ENCODE measurements at regions not wholly inside any gene's neighbourhood (a gene's known extent, or its start where the extent isn't known, plus 50 kb on each side); places are given as distances from the start of the nearest gene placed in this dataset.

- in situ Hi-C loops (cut with MboI) = no loop called here
- POLR2A ChIA-PET = no interaction called here
- whole genome bisulfite sequencing (ENCODE audit: insufficient coverage, insufficient replicate concordance, low lambda C conversion rate, missing lambda C conversion rate) = 33% methylated on average over 1 of the region's 1 CpG
- RAD21 ChIA-PET (ENCODE audit: unreplicated experiment) = no interaction called here
- H2AFZ ChIP-seq (ENCODE audit: control insufficient read depth, low read depth, low read length) = no peak overlapping the region
- FAIRE-seq = no peak
- H3K36me3 ChIP-seq (ENCODE audit: control insufficient read depth in 2 of 2, insufficient read depth in 2 of 2, low read length in 1 of 2) = no peaks in the 10 kb centered on the region
- H3K9me3 ChIP-seq (replicated peaks; ENCODE audit: control insufficient read depth, insufficient read depth, low read length) = no peaks in the 10 kb centered on the region
- no peak overlapping the region for H3K27ac ChIP-seq (ENCODE audit: control insufficient read depth, insufficient read depth)
- no peak for DNase-seq (ENCODE audit: low read depth, low spot score)
- no peak for ATAC-seq
- no peak overlapping the region for H3K4me2 ChIP-seq (ENCODE audit: control insufficient read depth, insufficient read depth)
- CTCF ChIA-PET = no interaction called here
- no peaks in the 10 kb centered on the region for H3K27me3 ChIP-seq (replicated peaks in 1 of 2; ENCODE audit: control insufficient read depth in 2 of 2, insufficient read depth in 2 of 2, low read length in 1 of 2)
- intact Hi-C loops (cut with micrococcal nuclease; ENCODE audit: unreplicated experiment) = no loop called here
- no peaks in the 10 kb centered on the region for H3K4me1 ChIP-seq (ENCODE audit: control insufficient read depth, insufficient read depth, low read length)
- H3K9ac ChIP-seq (ENCODE audit: control insufficient read depth, insufficient read depth, low read length) = no peak overlapping the region
- no peaks in the 10 kb centered on the region for H3K79me2 ChIP-seq (ENCODE audit: control insufficient read depth, insufficient read depth, low read length)
- SMC1A ChIA-PET (ENCODE audit: uncharacterized antibody, unreplicated experiment) = no interaction called here
- no peak overlapping the region for H3K4me3 ChIP-seq
- H4K20me1 ChIP-seq (ENCODE audit: control insufficient read depth, insufficient read depth) = no peaks in the 10 kb centered on the region
- no TSS peak for BruUV-seq (replicated peaks)
- TF ChIP-seq SIN3A (IDR thresholded peaks at IDR 0.05; ENCODE audit: low read depth, low read length) (no peak), PAX5 (IDR thresholded peaks at IDR 0.05; ENCODE audit: borderline replicate concordance, low read depth, low read length) (no peak), KAT2A (conservative IDR thresholded peaks at IDR 0.05; ENCODE audit: control insufficient read depth, low read depth, low read length) (no peak), KDM1A (IDR thresholded peaks at IDR 0.05; ENCODE audit: borderline replicate concordance) (no peak), NRF1 (conservative IDR thresholded peaks at IDR 0.05; ENCODE audit: low read depth, low read length) (no peak), FOS (IDR thresholded peaks at IDR 0.05; ENCODE audit: borderline replicate concordance, extremely low read depth, insufficient read length) (no peak), BRCA1 (IDR thresholded peaks at IDR 0.05; ENCODE audit: low read depth, low read length) (no peak), NFYA (IDR thresholded peaks at IDR 0.05; ENCODE audit: borderline replicate concordance, low read depth, low read length) (no peak), RAD21 (IDR thresholded peaks at IDR 0.05; ENCODE audit: insufficient read depth, low read depth, low read length) (no peak), NR2C1 (IDR thresholded peaks at IDR 0.05) (no peak), ESRRA (IDR thresholded peaks at IDR 0.05; ENCODE audit: low read length) (no peak), PKNOX1 (IDR thresholded peaks at IDR 0.05) (no peak), PRDM15 (CRISPR knock-in tag; IDR thresholded peaks at IDR 0.05) (no peak), GATAD2B (conservative IDR thresholded peaks at IDR 0.05; ENCODE audit: low read depth) (no peak), SMAD1 (IDR thresholded peaks at IDR 0.05; ENCODE audit: low read depth, partially characterized antibody) (no peak), CHD1 (IDR thresholded peaks at IDR 0.05; ENCODE audit: low read depth, low read length) (no peak), E2F4 (IDR thresholded peaks at IDR 0.05; ENCODE audit: low read depth, low read length) (no peak)
These were observed 182.2 kb upstream of the GNPDA2 start for GRCh38 chr4:44908565-44908964.

Measured in GM12878 (cell line).